GM23338 (cell line): ENCODE measurements at regions not wholly inside any gene's neighbourhood (a gene's known extent, or its start where the extent isn't known, plus 50 kb on each side); places are given as distances from the start of the nearest gene placed in this dataset.

ENCODE experiments used
- CREB1 ChIP-seq: fragments of 250-450 bp; sonication (Bioruptor Pico); IDR thresholded peaks from 2 replicates; pipeline ENCODE4 v1.5.0; 2020; ENCODE audit warnings: low read depth, mild to moderate bottlenecking, moderate library complexity
- EZH2 ChIP-seq: fragments of 200-600 bp; sonication (generic); IDR thresholded peaks from one replicate; pipeline ENCODE4 v1.8.0; 2017; ENCODE audit warnings: antibody characterized with exemption, mild to moderate bottlenecking, low read depth; ENCODE audit not compliant: unreplicated experiment
- EZH2phosphoT487 ChIP-seq: fragments of 200-600 bp; sonication (generic); IDR thresholded peaks from one replicate; pipeline ENCODE4 v1.8.1; 2018; ENCODE audit warnings: antibody characterized with exemption; ENCODE audit not compliant: unreplicated experiment
- JUNB ChIP-seq: IDR thresholded peaks from one replicate; pipeline ENCODE4 v1.6.1; 2016; ENCODE audit warnings: antibody characterized with exemption; ENCODE audit not compliant: unreplicated experiment
- NANOG ChIP-seq: IDR thresholded peaks from 2 replicates; pipeline ENCODE4 v1.6.1; 2016; ENCODE audit warnings: antibody characterized with exemption, borderline replicate concordance
- POLR2AphosphoS5 ChIP-seq: IDR thresholded peaks from 2 replicates; pipeline ENCODE4 v1.6.1; 2016; ENCODE audit warnings: antibody characterized with exemption, low read depth
- ZNF114 ChIP-seq: fragments of 250-450 bp; sonication (Bioruptor Pico); IDR thresholded peaks from 2 replicates; pipeline ENCODE4 v1.5.0; 2020; ENCODE audit warnings: mild to moderate bottlenecking, moderate library complexity
- ZNF331 ChIP-seq: fragments of 250-450 bp; sonication (Bioruptor Pico); IDR thresholded peaks from 2 replicates; pipeline ENCODE4 v1.5.0; 2020; ENCODE audit warnings: low read depth, mild to moderate bottlenecking, moderate library complexity
- TF ChIP-seq, protein P1 (sequence below), 2 experiments: fragments of 200-600 bp in 1 of 2; sonication (generic) in 1 of 2; conservative IDR thresholded peaks; 2 replicates each; pipeline versions ENCODE4 v1.5.1 to v1.6.1; 2016 to 2017; ENCODE audit warnings: antibody characterized with exemption in 2 of 2, low read depth in 2 of 2, mild to moderate bottlenecking in 2 of 2, moderate library complexity in 1 of 2
- TF ChIP-seq, protein P2 (sequence below): IDR thresholded peaks from 2 replicates; pipeline ENCODE4 v1.6.1; 2016; ENCODE audit warnings: antibody characterized with exemption
- TF ChIP-seq, protein P3 (sequence below): IDR thresholded peaks from one replicate; pipeline ENCODE4 v1.6.1; 2018; ENCODE audit warnings: antibody characterized with exemption; ENCODE audit not compliant: unreplicated experiment

DNA sequence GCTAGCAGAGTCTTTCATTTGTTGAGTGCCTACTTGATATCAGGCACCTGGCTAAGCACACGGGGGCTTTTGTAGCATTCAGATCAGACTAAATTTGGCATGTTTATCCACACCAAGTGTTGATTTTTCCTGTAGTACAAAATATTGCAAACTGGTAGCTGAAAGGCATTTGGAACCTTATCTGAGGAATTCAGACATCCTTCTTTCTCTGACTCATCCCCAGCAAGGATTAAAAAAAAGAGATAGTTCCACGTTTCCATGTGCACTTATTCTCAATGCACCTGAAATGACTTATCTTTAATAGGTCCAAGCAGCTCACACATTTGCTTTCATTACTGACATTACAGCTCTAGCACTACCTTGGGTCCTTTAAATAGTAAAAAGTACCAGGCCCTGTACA, 786.0 kb upstream of the GRM7 start:
- TF ChIP-seq, protein P1, sequence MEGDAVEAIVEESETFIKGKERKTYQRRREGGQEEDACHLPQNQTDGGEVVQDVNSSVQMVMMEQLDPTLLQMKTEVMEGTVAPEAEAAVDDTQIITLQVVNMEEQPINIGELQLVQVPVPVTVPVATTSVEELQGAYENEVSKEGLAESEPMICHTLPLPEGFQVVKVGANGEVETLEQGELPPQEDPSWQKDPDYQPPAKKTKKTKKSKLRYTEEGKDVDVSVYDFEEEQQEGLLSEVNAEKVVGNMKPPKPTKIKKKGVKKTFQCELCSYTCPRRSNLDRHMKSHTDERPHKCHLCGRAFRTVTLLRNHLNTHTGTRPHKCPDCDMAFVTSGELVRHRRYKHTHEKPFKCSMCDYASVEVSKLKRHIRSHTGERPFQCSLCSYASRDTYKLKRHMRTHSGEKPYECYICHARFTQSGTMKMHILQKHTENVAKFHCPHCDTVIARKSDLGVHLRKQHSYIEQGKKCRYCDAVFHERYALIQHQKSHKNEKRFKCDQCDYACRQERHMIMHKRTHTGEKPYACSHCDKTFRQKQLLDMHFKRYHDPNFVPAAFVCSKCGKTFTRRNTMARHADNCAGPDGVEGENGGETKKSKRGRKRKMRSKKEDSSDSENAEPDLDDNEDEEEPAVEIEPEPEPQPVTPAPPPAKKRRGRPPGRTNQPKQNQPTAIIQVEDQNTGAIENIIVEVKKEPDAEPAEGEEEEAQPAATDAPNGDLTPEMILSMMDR (conservative IDR thresholded peaks at IDR 0.05; ENCODE audit: low read depth in 2 of 2) = no peak
- TF ChIP-seq, protein P2, sequence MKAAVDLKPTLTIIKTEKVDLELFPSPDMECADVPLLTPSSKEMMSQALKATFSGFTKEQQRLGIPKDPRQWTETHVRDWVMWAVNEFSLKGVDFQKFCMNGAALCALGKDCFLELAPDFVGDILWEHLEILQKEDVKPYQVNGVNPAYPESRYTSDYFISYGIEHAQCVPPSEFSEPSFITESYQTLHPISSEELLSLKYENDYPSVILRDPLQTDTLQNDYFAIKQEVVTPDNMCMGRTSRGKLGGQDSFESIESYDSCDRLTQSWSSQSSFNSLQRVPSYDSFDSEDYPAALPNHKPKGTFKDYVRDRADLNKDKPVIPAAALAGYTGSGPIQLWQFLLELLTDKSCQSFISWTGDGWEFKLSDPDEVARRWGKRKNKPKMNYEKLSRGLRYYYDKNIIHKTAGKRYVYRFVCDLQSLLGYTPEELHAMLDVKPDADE = no peak
- TF ChIP-seq POLR2AphosphoS5 = no peak
- no peak for TF ChIP-seq EZH2
- no peak for TF ChIP-seq EZH2phosphoT487
- TF ChIP-seq CREB1 (CRISPR knock-in tag) = no peak
- TF ChIP-seq JUNB = no peak
- TF ChIP-seq, protein P3, sequence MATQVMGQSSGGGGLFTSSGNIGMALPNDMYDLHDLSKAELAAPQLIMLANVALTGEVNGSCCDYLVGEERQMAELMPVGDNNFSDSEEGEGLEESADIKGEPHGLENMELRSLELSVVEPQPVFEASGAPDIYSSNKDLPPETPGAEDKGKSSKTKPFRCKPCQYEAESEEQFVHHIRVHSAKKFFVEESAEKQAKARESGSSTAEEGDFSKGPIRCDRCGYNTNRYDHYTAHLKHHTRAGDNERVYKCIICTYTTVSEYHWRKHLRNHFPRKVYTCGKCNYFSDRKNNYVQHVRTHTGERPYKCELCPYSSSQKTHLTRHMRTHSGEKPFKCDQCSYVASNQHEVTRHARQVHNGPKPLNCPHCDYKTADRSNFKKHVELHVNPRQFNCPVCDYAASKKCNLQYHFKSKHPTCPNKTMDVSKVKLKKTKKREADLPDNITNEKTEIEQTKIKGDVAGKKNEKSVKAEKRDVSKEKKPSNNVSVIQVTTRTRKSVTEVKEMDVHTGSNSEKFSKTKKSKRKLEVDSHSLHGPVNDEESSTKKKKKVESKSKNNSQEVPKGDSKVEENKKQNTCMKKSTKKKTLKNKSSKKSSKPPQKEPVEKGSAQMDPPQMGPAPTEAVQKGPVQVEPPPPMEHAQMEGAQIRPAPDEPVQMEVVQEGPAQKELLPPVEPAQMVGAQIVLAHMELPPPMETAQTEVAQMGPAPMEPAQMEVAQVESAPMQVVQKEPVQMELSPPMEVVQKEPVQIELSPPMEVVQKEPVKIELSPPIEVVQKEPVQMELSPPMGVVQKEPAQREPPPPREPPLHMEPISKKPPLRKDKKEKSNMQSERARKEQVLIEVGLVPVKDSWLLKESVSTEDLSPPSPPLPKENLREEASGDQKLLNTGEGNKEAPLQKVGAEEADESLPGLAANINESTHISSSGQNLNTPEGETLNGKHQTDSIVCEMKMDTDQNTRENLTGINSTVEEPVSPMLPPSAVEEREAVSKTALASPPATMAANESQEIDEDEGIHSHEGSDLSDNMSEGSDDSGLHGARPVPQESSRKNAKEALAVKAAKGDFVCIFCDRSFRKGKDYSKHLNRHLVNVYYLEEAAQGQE = no peak
- no peak for TF ChIP-seq ZNF114
- no peak for TF ChIP-seq NANOG
- TF ChIP-seq ZNF331 (CRISPR knock-in tag) = no peak
